ENCODE measurements at regions not wholly inside any gene's neighbourhood (a gene's known extent, or its start where the extent isn't known, plus 50 kb on each side); places are given as distances from the start of the nearest gene placed in this dataset.
"Not testable (repeated sequence)": the region's sequence is repeated elsewhere in the genome, so short reads cannot be mapped to it uniquely, and the experiment has no call there.

DNA sequence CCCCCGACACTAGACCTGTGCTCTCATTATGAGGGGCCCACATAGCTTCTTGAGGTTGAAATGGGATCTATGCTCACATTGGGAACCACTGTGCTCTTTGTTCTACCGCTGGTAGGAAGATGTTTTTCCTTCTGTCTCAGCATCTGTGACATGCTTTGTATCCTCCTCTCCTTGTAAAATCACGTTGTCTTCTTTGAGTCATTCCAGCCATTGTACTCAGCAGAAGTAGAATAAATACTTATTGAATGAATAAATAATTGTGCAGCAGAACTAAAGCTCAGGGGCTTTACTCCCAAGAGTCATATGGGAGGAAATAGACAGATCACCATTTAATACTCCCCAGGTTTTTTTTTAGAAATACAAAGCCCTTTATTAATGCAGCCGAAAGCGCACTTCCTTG, 66.3 kb upstream of the EDEM3 start:
- no peak for TF ChIP-seq CTCF (conservative IDR thresholded peaks at IDR 0.05; ENCODE audit: low read depth, low read length)
- no peak for DNase-seq (ENCODE audit: low read depth)

DNA sequence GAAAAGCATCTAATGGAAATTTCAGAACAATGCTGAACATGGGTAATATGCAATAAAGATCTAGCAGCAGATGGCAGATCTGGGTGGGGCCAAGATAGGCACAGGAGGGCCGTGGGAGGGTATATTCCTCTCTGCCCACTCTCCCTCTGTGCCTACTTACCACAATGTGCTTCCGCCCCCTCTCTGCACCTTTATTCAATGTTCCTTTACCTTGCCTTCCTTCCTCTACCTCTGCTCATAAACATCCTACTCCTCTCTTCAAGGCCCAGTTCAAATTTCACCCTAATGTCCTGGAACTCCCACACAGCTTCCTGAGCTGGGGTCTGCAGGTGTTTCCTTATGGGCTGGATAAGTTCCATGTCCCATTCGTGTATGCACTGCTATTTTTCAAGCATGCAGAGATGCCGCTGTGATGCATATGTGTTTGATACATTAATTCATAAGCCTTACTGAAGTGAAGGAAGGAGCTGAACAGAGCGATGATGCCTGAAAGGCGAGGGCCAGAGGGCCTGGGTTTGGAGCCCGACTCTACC, 65.6 kb upstream of the EDEM3 start:
- TF ChIP-seq CTCF (conservative IDR thresholded peaks at IDR 0.05; ENCODE audit: low read depth, low read length) = no peak
- no peak for DNase-seq (ENCODE audit: low read depth)
- no peak overlapping the region for H3K4me3 ChIP-seq (ENCODE audit: low read depth, low read length)

More for the DNA sequence above, 66.3 kb upstream of the EDEM3 start:
- H3K4me3 ChIP-seq (ENCODE audit: low read depth, low read length) = no peak overlapping the region

- no peak for DNase-seq (ENCODE audit: low read depth)
- H3K4me3 ChIP-seq (ENCODE audit: low read depth, low read length) = no peak overlapping the region
- no peak for TF ChIP-seq CTCF (conservative IDR thresholded peaks at IDR 0.05; ENCODE audit: low read depth, low read length)
These were observed 64.0 kb upstream of the EDEM3 start for GRCh38 chr1:184818646-184819045.

- not testable (repeated sequence) for H3K4me3 ChIP-seq (ENCODE audit: low read depth, low read length); DNase-seq (ENCODE audit: low read depth)
These were observed 62.3 kb upstream of the EDEM3 start for GRCh38 chr1:184817003-184817402.

DNA sequence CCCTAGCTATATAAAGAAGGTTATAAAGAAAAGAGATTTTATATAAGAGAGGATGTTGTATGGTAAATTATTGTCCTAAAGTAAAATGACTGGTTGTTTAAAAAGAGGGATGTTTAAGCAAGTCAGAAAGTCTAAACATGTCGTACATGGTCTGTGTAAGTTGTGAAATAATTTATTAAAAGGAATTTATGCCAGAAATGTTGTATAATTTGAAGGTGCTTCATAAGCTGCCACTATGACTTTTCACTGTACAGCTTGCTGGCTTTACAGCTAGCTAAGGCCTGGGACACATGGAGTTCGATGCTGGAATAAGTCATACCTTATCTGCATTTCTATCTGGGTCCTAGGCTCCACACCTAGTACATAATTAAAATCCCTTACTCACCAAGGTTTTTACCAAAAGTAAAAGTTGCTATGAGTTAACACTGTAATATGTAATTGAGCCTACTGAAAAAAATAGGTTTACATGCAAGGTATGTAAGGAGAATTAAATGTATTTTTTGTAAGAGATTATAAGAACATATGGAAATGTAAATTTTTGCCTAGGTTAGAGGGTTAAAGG, 59.0 kb upstream of the EDEM3 start:
- H3K4me3 ChIP-seq (ENCODE audit: low read depth, low read length) = no peak overlapping the region
- no peak for DNase-seq (ENCODE audit: low read depth)
- TF ChIP-seq CTCF (conservative IDR thresholded peaks at IDR 0.05; ENCODE audit: low read depth, low read length) = no peak

DNA sequence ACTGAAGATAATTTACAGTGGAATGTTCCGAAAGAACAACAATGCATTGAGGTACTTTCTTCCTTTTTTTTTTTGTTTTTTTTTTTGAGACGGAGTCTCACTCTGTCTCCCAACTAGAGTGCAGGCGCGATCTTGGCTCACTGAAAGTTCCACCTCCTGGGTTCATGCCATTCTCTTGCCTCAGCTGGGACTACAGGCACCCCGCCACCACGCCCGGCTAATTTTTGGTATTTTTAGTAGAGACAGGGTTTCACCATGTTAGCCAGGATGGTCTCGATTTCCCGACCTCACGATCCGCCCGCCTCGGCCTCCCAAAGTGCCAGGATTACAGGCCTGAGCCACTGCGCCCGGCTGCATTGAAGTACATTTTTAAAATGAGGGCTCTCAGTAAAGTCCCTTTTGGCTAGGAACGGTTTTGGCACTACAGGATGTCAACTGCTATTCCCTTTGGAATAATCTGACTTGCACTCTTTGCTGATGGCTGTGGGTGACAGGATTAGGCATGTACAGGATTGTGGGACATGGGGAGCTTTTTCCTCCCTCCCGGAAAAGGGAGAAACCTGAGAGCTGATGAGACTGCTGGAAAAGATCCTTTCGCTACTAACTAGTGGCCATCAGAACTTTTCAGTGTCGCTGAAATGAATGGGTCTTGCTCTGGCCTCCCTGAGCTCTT, 56.9 kb upstream of the EDEM3 start:
- H3K4me3 ChIP-seq (ENCODE audit: low read depth, low read length) = no peak overlapping the region
- DNase-seq (ENCODE audit: low read depth) = no peak
- no peak for TF ChIP-seq CTCF (conservative IDR thresholded peaks at IDR 0.05; ENCODE audit: low read depth, low read length)

DNA sequence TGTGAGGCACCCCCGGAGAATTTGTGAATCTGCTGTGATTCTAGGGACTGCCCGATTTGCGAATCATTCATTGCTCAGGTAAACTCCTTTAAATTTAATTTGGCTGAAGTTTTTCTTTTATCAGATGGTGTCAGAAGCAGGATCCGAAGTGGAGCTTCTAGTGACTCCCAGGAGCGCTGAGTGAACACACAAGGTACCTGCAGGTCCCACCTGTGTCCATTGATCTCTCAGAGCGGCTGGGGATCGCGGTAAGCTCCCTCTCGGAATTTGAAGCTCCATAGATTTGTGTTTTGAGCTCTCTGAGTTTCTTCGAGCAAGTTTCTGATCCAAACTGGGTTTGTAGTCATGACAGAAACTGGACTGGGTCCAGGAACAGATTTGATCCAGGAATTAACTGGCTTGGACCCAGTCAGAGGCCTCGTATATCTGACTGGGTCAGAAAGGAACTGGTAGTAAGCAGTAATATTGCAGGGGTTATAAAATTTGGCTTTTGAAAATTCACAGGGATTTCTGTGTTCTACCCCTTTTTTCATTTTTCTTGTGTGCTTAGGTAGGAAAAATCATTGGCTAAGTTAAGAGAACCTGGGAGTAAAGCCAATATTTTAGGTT, 56.2 kb upstream of the EDEM3 start:
- H3K4me3 ChIP-seq (ENCODE audit: low read depth, low read length) = no peak overlapping the region
- no peak for DNase-seq (ENCODE audit: low read depth)
- TF ChIP-seq CTCF (conservative IDR thresholded peaks at IDR 0.05; ENCODE audit: low read depth, low read length) = no peak
